GM12865 (cell line): ENCODE measurements at regions not wholly inside any gene's neighbourhood (a gene's known extent, or its start where the extent isn't known, plus 50 kb on each side); places are given as distances from the start of the nearest gene placed in this dataset.

Source experiments
- DNase-seq: peaks from one replicate; pipeline ENCODE4 v3.0.0; 2010; ENCODE audit warnings: low read depth
- H3K4me3 ChIP-seq: 2 replicates; pipeline ENCODE4 v1.5.1; 2011; ENCODE audit warnings: mild to moderate bottlenecking, low read depth, low read length, control low read depth
- CTCF ChIP-seq: IDR thresholded peaks from 2 replicates; pipeline ENCODE4 v1.5.1; 2011; ENCODE audit warnings: low read length, control low read depth, low read depth, inconsistent platforms; ENCODE audit not compliant: insufficient read depth; ENCODE audit errors: missing control alignments

- DNase-seq, result no peak
- TF ChIP-seq CTCF, result no peak
- no peak overlapping the region for H3K4me3 ChIP-seq
These were observed 61.6 kb upstream of the SLC45A1 start for GRCh38 chr1:8256321-8256720.

- DNase-seq, result no peak
- no peak overlapping the region for H3K4me3 ChIP-seq
- no peak for TF ChIP-seq CTCF
These were observed 62.2 kb upstream of the SLC45A1 start for GRCh38 chr1:8255712-8256111.

GRCh38 chr1:8252266-8252951, 65.5 kb upstream of the SLC45A1 start:
- no peak for DNase-seq
- H3K4me3 ChIP-seq, result no peak overlapping the region
- no peak for TF ChIP-seq CTCF

GRCh38 chr1:8251635-8252034, 66.3 kb upstream of the SLC45A1 start:
- TF ChIP-seq CTCF, result no peak
- no peak overlapping the region for H3K4me3 ChIP-seq
- no peak for DNase-seq

GRCh38 chr1:8249838-8250237, 68.1 kb upstream of the SLC45A1 start:
- no peak for DNase-seq
- no peak overlapping the region for H3K4me3 ChIP-seq
- no peak for TF ChIP-seq CTCF

- no peak for DNase-seq
- H3K4me3 ChIP-seq, result no peak overlapping the region
- TF ChIP-seq CTCF, result no peak
These were observed 70.0 kb upstream of the SLC45A1 start for GRCh38 chr1:8247811-8248436.

- no peak for TF ChIP-seq CTCF
- no peak for DNase-seq
- H3K4me3 ChIP-seq, result no peak overlapping the region
These were observed 73.6 kb upstream of the SLC45A1 start for GRCh38 chr1:8244304-8244703.
